GM18858 (cell line): ENCODE measurements at regions not wholly inside any gene's neighbourhood (a gene's known extent, or its start where the extent isn't known, plus 50 kb on each side); places are given as distances from the start of the nearest gene placed in this dataset.

Experiments
- ATAC-seq: cut with Tn5 transposase; IDR thresholded peaks from one replicate; pipeline ENCODE4 v1.9.1; 2021; ENCODE audit not compliant: unreplicated experiment

DNA sequence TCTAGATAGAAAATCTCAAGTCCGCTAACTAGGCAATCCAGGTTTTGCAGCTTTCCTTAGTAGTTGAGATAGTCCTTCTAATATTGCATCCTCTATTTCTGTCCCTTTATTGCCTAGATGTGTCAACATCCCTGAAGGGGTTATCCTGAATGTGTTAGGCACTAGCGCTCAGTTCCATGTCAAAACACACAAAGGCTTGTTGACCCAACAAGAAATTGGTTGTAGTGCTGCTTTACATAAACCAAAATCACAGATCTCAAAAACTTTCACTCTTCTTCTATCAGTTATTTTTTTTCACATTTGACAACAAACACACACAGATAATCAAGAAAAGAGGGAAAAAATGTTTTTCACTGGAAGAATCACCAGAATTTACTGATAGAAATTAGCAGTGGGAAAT, 51.4 kb upstream of the SOX2 start:
- no peak for ATAC-seq

DNA sequence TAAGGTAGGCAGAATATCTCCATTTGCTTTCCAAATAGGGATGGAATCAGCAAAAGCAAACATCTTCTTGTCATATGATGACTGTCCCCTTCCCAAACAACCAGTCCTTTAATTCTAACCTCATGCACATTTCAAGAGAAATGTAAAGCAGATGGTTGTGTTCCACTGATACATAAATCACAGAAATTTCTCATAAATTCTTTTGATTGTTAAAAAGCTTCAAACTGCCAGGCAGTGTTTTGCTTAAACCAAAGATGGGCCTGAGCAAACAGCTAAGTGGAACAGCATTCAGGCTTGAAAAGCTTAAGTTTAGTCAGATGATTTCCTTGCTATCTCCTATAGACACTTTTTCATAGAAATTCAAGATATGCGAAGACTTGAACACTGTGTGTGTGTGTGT, 74.3 kb upstream of the SOX2 start:
- ATAC-seq, result no peak

DNA sequence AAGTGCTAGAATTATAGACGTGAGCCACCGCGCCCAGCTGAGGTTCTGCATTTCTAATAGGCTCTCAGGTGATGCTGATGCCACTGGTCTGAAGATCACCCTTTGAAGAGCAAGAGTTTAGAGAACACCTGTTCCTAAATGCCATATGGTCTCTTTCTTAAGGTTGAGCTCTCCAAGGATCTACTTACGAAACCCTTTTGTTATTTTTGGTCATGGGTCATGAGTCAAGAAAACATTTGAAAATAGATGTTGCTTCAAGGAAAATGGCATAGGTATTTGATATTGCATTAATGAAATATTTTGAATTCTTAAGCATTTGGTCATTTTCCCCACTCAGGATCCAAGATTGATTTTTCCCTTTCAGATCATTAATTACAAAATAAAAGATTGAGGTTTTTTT, 74.7 kb upstream of the SOX2 start:
- no peak for ATAC-seq

DNA sequence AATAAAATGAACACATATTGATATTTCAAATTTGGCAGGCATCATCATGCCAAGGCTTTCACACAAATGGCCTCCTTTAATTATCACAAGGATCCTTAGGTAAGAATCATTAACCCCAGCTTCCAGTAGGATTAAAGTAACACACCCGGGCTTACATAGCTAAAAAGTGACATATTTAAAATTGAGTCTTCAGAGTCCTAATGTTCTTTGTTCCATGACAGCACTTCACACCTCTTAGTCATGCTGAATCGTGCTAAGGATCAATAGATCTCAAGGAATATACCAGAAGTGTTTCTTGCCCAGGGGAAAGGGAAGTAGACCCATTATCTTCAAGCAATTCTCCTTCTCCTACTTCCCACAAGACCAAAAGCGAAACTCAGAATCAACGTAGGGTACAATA, 76.6 kb upstream of the SOX2 start:
- no peak for ATAC-seq

DNA sequence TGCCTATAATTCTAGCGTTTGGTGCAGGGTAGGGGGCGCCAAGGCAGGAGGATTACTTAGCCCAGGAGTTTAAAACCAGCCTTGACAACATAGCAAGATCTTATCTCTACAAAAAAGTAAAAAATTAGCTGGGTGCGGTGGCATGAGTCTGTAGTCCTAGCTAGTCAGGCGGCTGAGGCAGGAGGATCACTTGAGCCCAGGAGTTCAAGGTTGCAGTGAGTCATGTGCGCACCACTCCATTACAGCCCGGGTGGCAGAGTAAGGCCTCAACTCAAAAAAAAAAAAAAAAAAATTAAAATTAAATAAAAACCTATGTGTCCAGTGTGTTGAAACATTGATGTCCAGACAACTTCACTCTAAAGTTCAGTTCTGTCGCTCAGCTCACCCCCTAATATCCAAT, 78.2 kb upstream of the SOX2 start:
- no peak for ATAC-seq

DNA sequence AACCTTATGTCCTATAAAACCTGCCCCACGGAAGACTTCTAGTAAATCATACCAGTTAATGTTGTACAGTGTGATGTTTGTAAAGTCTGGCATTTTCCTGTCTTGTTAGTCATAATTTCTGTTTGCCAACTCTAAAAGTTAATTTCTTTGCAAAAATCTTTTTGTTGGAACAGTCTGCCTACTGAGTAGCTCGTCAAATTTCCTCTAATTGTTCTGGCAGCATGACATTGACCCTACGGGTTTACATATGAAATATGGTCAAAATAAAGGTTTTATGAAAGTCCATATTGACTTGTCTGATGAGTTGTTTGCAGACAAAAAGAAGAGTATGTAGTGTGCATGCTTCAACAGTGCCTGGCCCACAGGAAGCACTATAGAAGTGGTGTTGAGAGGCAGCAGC, 79.8 kb upstream of the SOX2 start:
- no peak for ATAC-seq

DNA sequence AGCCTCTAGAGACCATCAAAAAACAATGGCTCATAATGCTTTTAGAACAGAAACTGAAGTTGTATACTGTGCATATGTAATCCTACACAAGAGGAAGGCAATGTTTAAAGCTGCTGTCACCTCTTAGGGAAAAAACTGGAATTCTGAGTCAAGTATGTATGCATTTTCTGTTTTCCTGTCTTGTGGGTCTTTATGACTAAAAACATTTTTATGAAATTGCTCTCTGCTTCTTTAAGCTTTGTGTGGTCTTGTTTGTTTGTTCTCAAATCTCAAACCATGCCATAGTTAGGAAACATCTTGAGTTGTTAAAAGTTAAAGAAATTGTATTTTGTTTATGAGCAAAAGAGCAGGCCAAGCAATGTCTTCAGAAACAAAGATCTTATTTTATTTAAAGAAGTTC, 80.9 kb upstream of the SOX2 start:
- ATAC-seq, result no peak

DNA sequence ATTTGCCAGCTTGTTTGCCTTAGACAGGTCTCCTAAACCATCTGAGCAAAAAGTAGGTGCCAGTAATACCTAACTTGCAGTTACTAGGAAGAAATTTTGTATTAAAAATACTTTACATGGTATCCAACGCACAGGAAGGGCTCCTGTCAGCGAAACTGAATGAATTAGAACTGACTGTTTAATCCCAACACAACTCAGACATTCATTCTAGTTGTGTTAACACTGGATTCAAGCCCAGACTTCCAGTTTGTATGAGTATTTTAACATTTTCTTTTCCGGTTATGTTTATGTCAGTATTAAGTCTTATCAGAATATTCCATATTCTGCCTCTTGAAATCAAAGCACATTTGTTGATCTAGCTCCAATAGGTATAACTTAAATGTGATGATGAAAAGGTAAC, 82.0 kb upstream of the SOX2 start:
- no peak for ATAC-seq

DNA sequence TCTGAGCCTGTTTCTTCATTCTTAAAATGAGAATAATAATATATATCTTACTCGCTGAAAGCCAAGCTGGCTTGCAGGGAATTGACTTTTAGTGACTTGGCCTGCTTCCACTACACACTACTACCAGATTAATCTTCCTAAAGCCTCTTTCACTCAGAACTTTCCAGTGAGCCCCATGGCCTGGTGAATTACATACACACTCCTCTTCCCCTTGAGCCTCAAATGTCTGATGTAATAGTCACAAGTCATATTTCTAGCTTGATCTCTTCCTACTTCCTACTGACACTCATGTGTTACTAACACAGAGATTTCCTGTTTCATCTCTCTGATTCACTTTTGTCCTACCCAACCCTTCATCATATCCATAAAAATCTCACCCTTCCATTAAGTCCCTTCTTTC, 82.7 kb upstream of the SOX2 start:
- ATAC-seq, result no peak

DNA sequence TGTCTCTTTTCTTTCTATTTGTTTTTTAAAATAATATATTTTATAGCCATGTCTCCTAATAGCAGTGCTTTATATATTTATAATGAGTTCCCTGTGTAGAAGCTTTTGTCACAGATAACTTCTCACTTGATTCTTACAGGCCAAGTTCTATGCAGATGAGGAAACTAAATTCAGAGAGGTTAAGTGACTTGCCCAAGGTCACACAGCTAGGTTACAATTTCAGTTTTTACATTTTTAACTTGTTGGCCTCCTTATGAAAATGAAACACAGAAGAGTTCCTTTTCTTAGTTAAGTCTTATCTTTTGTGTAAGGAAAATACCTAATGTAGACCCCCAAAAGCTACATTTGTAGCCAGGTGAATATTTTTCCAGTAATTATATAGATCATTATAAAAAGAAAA, 83.3 kb upstream of the SOX2 start:
- ATAC-seq, result no peak

DNA sequence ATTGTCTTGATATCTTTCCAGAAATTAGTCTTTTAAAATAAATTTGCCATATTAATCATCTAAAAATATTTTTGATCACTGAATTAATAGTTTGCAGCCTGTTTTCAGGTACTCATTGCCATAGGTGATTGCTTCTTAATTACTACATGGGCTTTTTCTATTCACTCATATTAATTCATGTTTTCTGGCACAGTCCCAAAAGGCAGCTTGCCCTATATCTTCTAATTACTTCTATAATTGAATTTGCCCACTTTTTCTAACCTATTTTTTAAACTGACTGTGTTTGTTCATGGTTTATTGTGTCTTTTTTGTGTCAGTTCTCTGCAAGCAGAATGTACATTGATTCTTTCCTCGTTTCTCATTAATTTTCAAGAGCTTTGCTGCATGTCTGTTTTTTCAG, 85.7 kb upstream of the SOX2 start:
- no peak for ATAC-seq

DNA sequence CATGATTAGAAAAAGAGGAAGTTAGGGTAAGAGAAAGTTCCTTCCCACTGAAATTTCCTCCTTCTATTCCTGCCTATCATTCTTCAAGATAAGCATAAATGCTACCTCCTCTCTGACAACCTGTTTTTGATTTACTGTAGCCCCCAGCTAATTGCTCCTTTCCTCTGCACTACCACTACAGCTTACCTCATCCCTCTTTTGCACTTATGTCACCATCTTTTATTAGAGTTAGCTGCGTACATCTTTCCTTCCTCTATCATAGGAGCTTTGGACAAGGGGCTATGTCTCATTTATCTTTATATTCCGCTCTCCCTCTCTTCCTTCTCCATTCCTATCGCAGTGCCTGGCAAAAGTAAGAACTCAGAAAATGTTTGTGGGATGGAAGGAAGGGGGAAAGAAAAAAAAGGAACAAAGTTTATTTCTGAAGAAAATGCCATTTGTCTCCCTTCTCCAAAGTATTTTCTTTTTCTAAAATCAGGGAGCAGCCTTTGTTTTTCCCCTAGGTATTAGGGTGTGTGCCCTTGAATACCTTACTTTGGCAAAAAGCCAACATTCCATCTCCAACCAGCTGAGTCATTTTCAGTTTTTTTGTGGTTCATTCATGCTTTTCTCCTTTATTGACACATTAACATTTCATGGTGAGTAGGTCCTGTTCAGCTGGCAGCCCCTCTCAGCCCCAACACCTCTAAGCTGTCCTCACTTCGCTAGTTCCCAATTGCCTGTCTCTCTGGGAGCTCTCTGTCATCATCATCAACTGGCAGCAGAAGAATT, 87.6 kb upstream of the SOX2 start:
- no peak for ATAC-seq

DNA sequence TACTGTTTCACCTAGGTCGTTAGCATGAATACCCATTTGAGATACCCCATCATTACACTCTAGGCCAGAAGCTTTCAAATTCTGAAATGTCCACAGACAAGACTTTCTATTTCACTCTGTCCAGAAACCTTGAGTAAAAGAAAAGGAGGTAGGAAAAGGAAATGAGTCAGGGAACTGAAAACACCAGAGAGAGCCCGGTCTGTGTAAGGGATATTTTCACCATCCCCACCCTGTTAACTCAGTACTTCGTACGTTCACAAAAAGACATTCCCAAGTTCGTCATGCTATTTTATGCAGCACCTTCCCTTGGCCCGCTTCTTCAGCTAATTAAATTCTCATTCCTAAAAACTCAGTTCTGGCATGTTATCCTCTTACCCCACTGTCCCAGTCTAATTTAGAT, 89.4 kb upstream of the SOX2 start:
- no peak for ATAC-seq

DNA sequence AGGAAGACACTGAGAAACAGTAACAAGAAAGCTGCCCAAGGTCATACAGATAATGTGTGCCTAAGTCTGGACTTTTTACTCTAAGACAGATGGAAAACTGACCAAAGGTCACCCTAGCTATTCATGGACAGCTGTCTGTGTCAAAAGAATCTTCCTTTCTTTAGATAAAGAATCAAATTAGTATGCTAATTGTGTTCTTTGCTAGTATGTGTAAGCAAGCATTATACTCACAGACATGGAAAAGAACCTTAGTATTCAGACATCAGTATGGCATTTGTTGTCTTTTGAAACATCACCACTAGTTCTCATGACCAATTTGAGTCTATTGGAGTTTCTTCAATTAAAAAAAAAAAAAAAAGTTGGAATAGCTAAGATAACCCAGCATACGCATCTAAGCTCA, 91.8 kb upstream of the SOX2 start:
- ATAC-seq, result no peak

DNA sequence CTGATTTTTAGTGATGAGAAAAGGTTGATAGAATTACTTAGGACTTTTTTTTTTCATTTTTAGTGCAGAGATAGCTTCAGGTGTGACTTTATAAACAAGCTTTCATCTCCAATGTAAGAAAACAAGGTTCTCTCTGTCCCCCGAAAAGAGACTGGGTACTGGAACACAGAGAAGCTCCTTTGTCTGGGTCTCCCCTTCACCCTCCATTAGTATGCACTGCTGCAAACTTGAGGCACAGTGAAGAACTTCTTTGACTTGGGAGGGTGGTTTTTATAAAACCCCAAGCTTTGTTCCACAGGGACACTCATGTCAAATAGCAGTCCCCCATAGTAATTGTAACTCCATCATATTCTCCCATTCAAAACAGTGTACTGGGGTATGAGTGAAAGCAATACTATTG, 93.5 kb upstream of the SOX2 start:
- no peak for ATAC-seq

DNA sequence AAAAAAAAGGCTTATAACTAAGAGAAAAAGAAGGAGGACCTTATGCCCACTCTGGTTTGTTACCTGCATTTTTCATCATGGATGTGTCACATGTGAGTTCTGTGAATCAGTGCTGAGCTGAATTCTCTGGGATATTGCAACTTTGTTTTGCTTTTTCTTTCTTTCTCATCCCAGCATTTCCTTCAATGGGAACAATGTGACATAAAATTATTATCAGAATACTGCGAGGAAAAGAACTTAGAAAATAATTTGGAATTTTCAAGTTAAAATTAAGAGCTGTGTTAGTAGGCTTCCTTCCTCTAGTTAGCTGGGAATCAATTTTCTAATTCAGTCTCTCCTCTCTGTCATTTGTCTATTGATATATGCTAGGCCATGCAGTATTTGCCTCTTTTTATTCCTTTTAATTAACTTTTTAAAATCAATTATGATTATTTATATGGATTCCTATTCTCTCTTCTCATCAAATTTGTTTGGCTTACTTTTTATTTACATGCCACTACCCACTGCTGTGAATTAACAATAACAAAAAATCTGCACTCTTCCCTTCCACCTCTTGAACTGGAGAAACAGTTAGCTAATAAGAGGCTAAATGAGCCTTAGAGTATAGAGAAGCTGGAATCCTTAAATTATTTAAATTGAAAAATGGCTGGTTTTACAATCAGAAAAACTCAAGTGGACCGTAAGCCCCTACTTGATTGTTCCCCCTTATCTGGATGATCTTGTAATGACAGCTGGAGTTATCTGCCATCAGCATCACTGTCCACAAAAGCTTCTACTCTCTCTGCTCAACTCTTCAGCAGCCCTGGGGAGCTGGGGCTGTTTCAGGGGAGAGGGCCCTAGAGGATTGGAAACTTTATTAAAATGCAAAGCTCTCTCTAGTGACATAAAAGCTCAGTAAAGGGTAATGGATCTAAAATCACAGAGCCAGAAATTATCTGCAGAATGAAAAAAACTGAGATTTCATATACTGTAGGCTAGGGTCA, 95.3 kb upstream of the SOX2 start:
- no peak for ATAC-seq

DNA sequence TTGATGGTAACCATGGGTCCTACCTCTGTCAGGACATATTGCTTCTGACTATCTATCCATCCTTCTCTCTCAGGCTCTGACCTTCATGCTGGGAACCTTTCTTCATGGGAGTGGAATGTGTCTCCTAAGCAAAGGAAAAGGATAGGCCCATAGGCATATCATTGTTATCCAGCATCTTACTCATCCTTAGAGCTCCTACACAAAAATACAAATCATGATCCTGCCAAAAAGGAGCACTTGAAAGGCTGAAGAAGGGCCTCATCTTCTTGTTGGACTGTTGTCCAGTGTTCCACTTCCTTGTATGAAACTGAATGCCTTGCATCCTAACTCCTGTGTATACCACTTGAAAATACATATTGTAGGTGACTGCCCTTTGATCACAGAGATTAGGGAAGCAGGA, 96.1 kb upstream of the SOX2 start:
- no peak for ATAC-seq

DNA sequence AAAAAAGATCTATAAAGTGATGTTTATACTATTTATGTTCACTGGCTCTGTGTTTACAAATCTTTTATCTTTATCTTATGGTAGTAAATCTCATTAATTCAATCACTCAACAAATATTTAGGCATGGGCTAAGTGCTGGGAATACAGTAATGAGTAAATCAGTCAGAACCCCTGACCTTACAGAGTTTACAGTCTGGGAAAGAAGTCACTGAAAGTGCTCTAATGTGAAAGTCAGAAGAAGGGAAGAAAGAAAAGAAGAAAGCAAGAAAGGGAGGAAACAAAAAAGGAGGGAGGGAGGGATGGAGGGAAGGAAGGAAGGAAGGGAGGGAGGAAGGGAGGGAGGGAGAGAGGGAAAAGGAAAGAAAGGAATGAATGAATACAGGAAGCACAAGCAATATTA, 96.8 kb upstream of the SOX2 start:
- no peak for ATAC-seq

DNA sequence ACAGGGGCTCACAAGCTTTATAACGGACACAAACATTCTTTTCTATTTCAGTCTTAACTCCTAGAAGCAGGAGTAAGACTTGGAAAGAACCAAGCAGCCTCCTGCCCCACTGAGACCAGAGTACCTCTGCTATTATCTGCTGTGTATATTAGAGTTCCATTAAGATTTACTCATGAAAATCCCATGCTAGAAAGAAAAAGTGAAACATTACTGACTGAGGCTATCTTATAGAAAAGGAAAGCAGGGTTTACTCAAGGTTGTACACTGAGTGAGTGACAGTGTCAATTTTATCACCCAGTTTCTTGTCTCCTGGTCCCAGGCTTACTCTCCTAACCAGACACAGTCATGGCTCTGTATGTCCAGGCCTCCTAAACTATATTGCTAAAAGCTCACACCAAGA, 97.9 kb upstream of the SOX2 start:
- ATAC-seq, result no peak

DNA sequence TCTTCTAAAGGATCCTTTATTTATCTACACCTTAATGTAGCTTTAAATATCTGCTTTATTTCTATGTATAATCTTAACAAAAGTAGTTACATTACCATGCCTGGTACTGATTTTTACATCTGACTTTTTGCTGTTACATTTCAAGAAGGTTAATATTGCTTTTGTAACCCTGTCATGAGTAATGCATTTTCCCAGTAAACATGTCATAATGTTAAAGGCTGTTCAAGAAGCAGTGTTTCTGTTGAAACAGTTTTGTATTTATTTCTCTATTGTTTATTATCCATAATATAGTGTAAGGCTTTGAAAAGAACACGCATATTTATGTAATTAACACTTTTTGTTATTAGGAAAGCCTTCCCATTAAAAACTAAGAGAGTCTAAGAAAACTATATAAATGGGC, 98.5 kb upstream of the SOX2 start:
- ATAC-seq, result no peak

DNA sequence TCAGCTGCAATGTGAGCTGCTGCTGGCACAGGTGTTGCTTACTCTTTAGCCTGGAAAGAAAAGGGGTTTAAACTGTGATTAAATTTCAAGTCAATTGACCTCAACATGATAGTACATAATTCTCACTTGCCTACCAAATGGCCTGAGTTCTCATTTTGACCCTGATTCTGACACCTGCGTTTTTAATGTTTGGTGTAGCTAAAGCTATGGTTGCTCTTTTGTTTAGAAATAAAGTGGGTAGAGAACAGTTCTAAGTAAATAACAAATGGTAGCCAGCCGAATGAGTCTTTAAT, 100.8 kb upstream of the SOX2 start:
- ATAC-seq, result no peak

DNA sequence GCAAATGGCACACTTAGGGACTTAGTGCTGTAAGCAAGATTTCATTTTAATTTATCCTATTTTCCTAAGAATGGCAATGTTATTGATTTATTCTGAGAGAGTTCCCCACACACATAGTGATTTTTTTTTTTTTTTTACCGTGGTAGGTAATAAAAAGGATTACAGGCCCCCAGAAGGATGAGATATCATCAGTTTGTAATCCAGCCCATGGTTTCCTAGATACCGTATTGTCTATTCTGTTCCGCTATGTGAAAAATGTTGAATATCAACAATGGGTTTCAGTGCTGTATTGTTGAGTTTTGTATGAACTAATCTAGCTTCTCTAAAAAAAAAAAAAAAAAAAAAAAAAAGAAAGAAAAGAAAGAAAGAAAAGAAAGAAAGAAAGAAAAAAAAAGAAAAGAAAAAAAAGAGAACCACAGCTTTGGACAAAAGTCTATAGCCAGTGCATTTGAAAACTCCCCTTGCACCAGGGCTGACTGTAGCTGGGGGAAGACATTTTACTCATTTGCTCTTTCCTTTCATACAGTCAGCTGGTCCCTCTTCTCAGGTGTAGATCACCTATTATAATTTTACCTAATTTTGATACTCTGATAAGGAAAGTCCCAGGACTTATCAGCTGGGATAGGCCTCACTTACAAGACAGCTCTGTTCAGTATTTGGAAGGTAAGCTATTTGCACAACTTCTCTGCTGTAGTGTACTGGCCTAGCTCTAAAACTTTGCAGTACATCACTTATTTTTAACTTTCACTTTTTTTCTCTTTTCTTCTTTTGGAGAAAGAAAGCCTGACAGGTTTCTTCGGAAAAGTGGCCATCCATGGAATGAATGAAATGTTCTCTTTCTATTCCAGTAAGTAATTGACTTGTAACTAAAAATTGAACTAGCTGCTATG, 101.4 kb upstream of the SOX2 start:
- no peak for ATAC-seq
